GM12892 (cell line): ENCODE measurements at regions not wholly inside any gene's neighbourhood (a gene's known extent, or its start where the extent isn't known, plus 50 kb on each side); places are given as distances from the start of the nearest gene placed in this dataset.

Experiments
- DNase-seq: peaks from one replicate; pipeline ENCODE4 v3.0.0; 2011; ENCODE audit not compliant: insufficient read length
- FAIRE-seq: peaks from 2 replicates; lab custom pipeline; 2011; peaks lifted over from hg19 to GRCh38; lab: Jason Lieb, UNC
- POLR2A ChIP-seq: IDR thresholded peaks from 2 replicates; pipeline ENCODE4 v1.6.1; 2011; ENCODE audit warnings: low read depth, low read length, control low read depth
- POLR2AphosphoS5 ChIP-seq: IDR thresholded peaks from 2 replicates; pipeline ENCODE4 v1.6.1; 2011; ENCODE audit warnings: low read depth, low read length, control low read depth
- TAF1 ChIP-seq: IDR thresholded peaks from 2 replicates; pipeline ENCODE4 v1.6.1; 2011; ENCODE audit warnings: low read depth, mild to moderate bottlenecking, control low read depth, low read length, borderline replicate concordance

DNA sequence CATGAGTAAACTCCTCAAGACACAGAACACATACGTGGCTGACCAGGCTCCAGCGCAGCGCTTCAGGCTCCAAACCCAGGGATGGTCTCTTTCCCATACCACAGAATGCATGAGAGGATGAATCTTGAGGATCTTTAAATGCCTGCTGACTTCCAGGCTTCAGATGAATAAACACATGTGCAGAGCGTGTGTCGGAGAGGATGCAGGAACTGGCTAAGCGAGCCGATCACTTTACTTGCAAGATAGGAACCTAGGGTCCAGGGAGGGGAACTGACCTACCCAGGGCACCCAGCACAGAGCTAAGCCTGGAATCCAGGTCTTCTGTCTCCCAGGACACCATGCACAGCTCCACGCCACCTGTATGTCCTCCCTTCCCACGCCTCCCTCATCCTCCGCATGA, 209.8 kb downstream of the BCL11B start:
- FAIRE-seq (no peak), DNase-seq (no peak)
- no peak for TF ChIP-seq TAF1
- no peak for TF ChIP-seq POLR2A
- no peak for TF ChIP-seq POLR2AphosphoS5

- DNase-seq, result no peak
- TF ChIP-seq POLR2AphosphoS5 (no peak), POLR2A (no peak), TAF1 (no peak)
- FAIRE-seq, result no peak
These were observed 209.1 kb downstream of the BCL11B start for GRCh38 chr14:99062772-99063418.

- no peak for DNase-seq
- no peak for FAIRE-seq
- TF ChIP-seq POLR2AphosphoS5 (no peak), TAF1 (no peak), POLR2A (no peak)
These were observed 208.3 kb downstream of the BCL11B start for GRCh38 chr14:99063620-99064225.

GRCh38 chr14:99064262-99064954, 207.6 kb downstream of the BCL11B start:
- TF ChIP-seq POLR2A, result no peak
- no peak for TF ChIP-seq TAF1
- no peak for TF ChIP-seq POLR2AphosphoS5
- FAIRE-seq (no peak), DNase-seq (no peak)

DNA sequence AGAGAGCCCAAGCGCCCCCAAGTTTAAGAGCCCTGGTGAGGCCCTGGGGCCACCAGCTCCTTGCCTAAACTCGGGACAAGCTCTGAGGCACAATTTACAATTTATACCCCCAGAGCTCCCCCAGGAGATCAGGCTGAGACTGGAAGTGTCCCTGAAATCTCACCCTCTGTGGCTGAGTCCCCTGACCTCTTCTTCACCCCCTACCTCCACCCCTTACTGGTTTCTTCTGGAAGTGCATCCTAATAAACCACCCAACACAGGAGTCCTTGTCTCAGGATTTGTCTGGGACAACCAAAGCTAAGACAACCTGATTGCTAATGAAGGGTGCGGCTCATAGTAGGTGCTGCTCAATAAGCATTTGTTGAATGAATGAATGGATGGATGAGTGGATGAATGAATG, 206.4 kb downstream of the BCL11B start:
- TF ChIP-seq POLR2A (no peak), TAF1 (no peak), POLR2AphosphoS5 (no peak)
- DNase-seq, result no peak
- FAIRE-seq, result no peak

GRCh38 chr14:99066378-99066777, 205.6 kb downstream of the BCL11B start:
- DNase-seq, result no peak
- no peak for TF ChIP-seq POLR2AphosphoS5
- TF ChIP-seq POLR2A, result no peak
- no peak for TF ChIP-seq TAF1

DNA sequence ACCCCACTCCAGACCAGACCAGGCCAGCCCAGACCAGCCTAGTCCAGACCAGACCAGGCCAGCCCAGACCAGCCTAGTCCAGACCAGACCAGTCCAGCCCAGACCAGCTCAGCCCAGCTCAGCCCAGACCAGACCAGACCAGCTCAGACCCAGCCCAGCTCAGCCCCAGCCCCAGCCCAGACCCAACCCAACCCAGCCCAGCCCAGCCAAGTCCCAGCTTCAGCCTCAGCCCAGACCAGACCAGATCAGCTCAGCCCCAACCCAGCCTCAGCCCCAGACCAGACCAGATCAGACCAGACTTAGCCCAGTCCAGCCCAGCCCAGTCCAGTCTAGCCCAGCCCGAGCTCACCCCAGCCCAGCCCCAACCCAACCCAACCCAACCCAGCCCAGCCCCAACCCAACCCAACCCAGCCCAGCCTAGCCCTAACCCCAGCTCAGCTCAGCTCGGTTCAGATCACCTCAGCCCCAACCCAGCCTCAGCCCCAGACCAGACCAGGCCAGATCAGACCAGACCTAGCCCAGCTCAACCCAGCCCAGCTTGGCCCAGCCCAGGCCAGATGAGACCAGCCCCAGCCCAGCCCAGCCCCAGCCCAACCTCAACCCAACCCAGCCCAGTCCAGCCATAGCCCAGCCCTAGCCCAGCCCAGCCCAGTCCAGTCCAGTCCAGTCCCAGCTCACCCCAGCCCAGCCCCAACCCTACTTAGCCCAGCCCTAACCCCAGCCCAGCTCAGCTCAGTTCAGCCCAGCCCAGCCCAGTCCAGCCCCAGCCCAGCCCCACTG, 204.7 kb downstream of the BCL11B start:
- DNase-seq (no peak), FAIRE-seq (no peak)
- TF ChIP-seq TAF1 (no peak), POLR2AphosphoS5 (no peak), POLR2A (no peak)

More at GRCh38 chr14:99066378-99066777, 205.6 kb downstream of the BCL11B start:
- no peak for FAIRE-seq

DNA sequence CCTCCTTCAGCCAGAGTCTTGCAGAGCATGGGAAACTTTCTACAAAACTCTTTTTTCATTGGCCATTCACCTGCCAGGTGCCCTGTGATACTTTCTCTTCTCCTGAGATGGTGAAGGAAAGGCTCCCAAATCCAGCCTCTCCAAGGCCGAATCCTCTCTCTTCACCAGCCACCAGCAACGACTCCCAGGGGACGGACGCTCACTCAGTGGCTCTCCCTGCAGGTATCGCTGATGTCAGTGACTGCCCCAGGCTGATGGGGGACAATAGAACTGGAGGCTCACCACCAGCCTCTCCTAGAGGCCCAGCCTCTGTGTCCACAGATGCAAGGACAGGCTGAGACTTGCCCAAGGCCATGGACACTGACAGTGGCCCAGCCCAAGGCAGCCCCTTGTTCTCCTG, 204.1 kb downstream of the BCL11B start:
- TF ChIP-seq POLR2AphosphoS5 (no peak), TAF1 (no peak), POLR2A (no peak)
- no peak for FAIRE-seq
- no peak for DNase-seq

GRCh38 chr14:99069946-99070345, 202.1 kb downstream of the BCL11B start:
- TF ChIP-seq TAF1 (no peak), POLR2A (no peak), POLR2AphosphoS5 (no peak)
- no peak for FAIRE-seq

DNA sequence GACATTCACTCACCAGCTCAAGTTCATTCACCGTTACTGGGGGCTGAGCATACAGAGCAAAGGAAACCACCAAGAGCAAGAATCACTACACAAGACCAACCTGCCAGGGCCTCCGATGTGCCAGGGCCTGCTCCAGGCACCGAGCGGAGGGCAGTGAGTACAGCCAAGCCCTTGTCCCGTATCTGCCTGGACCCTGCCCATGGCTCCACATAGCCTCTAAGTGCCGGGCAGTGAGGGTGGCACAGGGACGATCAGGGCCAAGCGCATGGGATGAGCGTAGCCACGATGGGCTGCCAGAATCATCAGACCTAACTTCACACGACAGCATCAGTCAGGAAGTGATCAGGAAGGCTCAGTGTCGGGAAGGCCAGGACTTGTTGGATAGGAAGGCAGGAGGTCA, 199.6 kb downstream of the BCL11B start:
- DNase-seq, result no peak
- TF ChIP-seq POLR2AphosphoS5 (no peak), TAF1 (no peak), POLR2A (no peak)
- no peak for FAIRE-seq

More at GRCh38 chr14:99069946-99070345, 202.1 kb downstream of the BCL11B start:
- DNase-seq, result no peak

DNA sequence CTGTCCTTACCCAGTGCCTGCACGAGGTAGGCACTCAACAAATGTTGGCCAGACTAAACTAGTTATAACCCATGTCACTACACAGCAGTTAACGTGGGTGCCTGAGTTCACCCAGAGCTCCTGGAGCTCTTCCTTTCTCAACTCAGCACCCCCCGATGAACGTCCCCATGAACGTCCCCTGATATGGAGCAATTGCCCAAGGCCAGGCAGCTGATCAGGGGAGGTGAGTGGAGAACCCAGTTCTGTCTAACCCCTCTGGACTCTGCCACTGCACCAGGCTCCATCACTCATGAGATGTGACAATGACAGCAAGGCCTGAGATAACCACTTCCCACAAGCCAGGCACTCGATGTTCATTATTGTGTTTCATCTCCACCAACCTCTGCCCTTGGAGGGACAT, 199.0 kb downstream of the BCL11B start:
- FAIRE-seq (no peak), DNase-seq (no peak)
- TF ChIP-seq TAF1 (no peak), POLR2A (no peak), POLR2AphosphoS5 (no peak)

DNA sequence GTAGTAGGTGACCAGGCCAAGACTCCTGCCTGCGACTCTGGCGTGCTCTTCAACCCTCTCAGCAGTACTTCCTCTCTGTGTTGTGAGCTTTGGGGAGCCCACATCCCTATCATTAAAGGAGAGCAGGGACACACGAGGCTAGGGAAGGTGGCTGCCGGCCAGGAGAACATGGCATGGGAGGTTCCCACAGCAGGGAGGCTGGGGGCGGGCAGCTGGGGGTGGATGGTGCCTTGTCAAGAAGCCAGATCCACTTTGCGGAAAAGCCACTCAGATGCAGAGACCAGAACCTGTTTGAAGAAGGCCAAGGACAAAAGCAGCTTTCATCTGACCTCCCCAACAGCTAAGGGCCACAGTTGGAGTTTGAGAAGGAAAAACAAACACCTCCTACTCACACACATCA, 198.6 kb downstream of the BCL11B start:
- FAIRE-seq, result no peak
- TF ChIP-seq TAF1 (no peak), POLR2A (no peak), POLR2AphosphoS5 (no peak)
- DNase-seq, result no peak
